Osteocyte (in vitro differentiated cells): ENCODE measurements at regions not wholly inside any gene's neighbourhood (a gene's known extent, or its start where the extent isn't known, plus 50 kb on each side); places are given as distances from the start of the nearest gene placed in this dataset.

Experiments used
- DNase-seq: peaks from one replicate; pipeline ENCODE4 v3.0.0; 2021; ENCODE audit warnings: mixed read lengths; ENCODE audit not compliant: unreplicated experiment; ENCODE audit errors: extremely low spot score
- H3K27ac Mint-ChIP-seq: one replicate; pipeline ENCODE4 v1.8.0; 2021; ENCODE audit warnings: mild to moderate bottlenecking, mixed read lengths; ENCODE audit not compliant: unreplicated experiment
- H3K27me3 Mint-ChIP-seq: one replicate; pipeline ENCODE4 v1.8.0; 2021; ENCODE audit warnings: mixed read lengths; ENCODE audit not compliant: unreplicated experiment
- H3K36me3 Mint-ChIP-seq: one replicate; pipeline ENCODE4 v1.8.0; 2021; ENCODE audit warnings: mixed read lengths; ENCODE audit not compliant: unreplicated experiment
- H3K4me1 Mint-ChIP-seq: one replicate; pipeline ENCODE4 v1.8.0; 2021; ENCODE audit warnings: mixed read lengths; ENCODE audit not compliant: unreplicated experiment
- H3K4me3 Mint-ChIP-seq: one replicate; pipeline ENCODE4 v1.8.0; 2021; ENCODE audit warnings: mild to moderate bottlenecking, moderate library complexity, mixed read lengths; ENCODE audit not compliant: unreplicated experiment
- H3K9me3 Mint-ChIP-seq: one replicate; pipeline ENCODE4 v1.8.0; 2021; ENCODE audit warnings: mixed read lengths; ENCODE audit not compliant: unreplicated experiment
- TF ChIP-seq, protein P1 (sequence below): fragments of 200-600 bp; sonication (generic); IDR thresholded peaks from 2 replicates; pipeline ENCODE4 v1.5.0; 2021; ENCODE audit warnings: antibody characterized with exemption, mild to moderate bottlenecking, moderate library complexity

DNA sequence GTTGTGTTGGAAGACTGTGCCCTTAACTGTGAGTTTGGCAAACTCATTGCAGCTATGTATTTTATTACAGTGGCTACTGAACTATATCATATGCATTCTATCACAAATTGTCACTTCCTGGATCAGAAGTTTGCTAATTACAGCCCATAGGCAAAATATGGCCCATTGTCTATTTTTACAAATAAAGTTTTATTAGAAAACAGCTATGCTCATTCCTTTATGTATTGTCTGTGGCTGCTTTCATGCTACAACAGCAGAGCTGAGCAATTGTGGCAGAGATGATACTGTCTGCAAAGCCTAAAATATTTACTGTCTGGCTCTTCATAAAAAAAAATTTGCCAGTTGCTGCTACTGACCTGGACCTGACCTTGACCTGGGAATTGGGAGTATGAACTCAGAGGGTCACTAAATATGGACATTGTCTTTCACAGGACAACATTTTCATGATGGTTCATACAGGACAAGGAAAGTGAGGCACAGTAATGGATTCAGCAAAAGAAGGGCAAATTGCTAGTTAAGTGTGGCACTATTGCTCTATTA, 316.9 kb downstream of the ZNF621 start:
- Mint-ChIP-seq H3K27me3 (no peaks in the 10 kb centered on the region), H3K36me3 (no peaks in the 10 kb centered on the region), H3K4me1 (peaks cover 3% of the 10 kb centered on the region), H3K4me3 (no peak overlapping the region), H3K27ac (no peak overlapping the region), H3K9me3 (peaks cover 5% of the 10 kb centered on the region)
- TF ChIP-seq, protein P1, sequence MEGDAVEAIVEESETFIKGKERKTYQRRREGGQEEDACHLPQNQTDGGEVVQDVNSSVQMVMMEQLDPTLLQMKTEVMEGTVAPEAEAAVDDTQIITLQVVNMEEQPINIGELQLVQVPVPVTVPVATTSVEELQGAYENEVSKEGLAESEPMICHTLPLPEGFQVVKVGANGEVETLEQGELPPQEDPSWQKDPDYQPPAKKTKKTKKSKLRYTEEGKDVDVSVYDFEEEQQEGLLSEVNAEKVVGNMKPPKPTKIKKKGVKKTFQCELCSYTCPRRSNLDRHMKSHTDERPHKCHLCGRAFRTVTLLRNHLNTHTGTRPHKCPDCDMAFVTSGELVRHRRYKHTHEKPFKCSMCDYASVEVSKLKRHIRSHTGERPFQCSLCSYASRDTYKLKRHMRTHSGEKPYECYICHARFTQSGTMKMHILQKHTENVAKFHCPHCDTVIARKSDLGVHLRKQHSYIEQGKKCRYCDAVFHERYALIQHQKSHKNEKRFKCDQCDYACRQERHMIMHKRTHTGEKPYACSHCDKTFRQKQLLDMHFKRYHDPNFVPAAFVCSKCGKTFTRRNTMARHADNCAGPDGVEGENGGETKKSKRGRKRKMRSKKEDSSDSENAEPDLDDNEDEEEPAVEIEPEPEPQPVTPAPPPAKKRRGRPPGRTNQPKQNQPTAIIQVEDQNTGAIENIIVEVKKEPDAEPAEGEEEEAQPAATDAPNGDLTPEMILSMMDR = no peak
- DNase-seq = no peak

DNA sequence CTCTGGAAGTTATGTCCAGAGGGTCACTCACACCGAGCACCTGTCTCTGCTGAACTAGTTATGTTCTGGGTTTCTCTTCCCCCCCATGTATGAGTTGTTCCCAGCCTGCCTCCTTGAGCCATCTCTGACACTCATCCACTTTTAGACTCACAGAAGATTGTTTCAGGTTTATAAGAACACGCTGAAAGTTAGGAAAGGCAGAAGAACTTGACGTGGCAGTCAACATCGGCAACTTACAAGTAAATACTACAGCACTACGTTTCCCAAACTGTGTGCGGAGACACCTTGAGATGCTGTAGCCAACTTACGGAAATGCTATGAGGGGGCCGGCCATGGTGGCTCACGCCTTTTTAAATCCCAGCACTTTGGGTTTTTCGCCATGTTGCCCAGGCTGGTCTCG, 318.0 kb downstream of the ZNF621 start:
- peak; percentile 13 for DNase-seq
- peaks cover 7% of the 10 kb centered on the region for H3K4me1 Mint-ChIP-seq
- peaks cover 5% of the 10 kb centered on the region for H3K9me3 Mint-ChIP-seq
- H3K4me3 Mint-ChIP-seq = no peak overlapping the region
- no peaks in the 10 kb centered on the region for H3K27me3 Mint-ChIP-seq
- no peaks in the 10 kb centered on the region for H3K36me3 Mint-ChIP-seq
- TF ChIP-seq, protein P1 = no peak
- no peak overlapping the region for H3K27ac Mint-ChIP-seq

DNA sequence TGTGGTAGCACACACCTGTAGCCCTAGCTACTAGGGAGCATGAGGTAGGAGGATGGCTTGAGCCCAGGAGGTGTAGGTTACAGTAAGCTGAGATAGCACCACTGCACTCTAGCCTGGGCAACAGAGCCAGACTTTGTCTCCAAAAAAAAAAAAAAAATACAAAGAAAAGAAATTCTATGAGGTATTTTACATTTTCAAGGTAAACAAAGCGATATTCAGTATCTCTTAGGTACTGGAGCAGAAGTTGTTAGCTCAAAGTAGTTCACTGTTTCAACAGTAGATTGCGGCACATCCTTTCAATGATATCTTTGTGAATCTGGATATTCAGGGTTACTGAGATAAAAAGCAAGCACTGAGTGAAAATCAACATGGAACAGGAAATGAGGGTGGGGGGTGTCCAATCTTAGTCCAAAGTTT, 318.5 kb downstream of the ZNF621 start:
- Mint-ChIP-seq H3K4me1 (peaks cover 7% of the 10 kb centered on the region), H3K4me3 (no peak overlapping the region)
- TF ChIP-seq, protein P1 = no peak

DNA sequence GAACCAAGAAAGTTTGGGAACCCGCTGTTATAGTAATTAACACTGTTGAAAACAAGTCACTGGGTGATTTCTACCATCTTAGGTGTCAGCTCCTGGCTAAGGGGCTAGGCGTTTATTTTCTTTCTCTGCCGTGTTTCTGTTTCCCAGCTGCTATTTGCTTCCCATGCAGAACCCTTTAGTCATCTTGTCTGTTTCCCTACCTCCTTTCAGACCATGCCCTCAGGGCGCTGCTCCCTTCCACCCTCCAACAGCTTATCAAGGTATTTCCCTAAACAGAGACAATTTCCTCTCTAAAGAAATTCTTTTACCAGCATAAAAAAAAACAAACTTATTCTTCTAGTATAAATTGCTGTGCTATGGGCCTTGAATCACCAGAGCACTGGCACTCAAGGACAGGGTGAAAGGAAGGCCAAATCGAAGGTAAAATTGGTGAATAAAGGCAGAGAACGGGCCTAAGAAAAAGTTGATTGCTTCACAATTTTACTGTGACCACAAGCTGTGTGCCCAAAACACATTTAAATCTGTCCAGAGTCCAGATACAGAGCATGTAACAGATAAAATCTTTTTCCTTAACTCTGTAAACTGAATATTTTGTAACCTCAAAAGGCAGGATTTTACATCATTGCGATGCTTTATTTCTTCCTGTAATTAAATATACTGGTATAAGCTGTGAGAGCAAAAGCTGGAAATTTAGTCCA, 319.2 kb downstream of the ZNF621 start:
- Mint-ChIP-seq H3K27ac (no peak overlapping the region), H3K9me3 (peaks cover 4% of the 10 kb centered on the region), H3K36me3 (no peaks in the 10 kb centered on the region), H3K27me3 (no peaks in the 10 kb centered on the region), H3K4me3 (no peak overlapping the region), H3K4me1 (peaks cover 7% of the 10 kb centered on the region)
- DNase-seq = peak; percentile 36
- TF ChIP-seq, protein P1 = no peak

More for the DNA sequence above, 318.5 kb downstream of the ZNF621 start:
- DNase-seq = no peak
- Mint-ChIP-seq H3K27ac (no peak overlapping the region), H3K27me3 (no peaks in the 10 kb centered on the region), H3K36me3 (no peaks in the 10 kb centered on the region), H3K9me3 (peaks cover 5% of the 10 kb centered on the region)

DNA sequence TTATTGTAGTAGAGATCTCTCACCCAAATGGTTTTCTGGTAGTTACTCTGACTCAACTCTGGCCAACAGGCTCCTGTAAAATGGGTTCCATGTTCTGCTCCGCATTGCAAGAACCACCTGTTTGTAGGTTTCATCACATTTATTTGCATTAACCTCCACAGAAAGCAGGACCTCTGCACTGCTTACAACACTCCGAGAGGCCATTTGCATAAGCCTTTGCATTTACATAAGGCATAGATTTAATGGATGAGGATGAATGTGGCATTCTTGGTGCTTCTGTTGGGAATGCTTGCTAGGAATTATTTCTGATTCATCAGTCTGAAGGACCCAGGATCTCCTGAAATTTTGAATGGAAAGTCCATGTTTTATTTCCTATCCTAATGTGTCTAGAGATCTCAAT, 320.1 kb downstream of the ZNF621 start:
- Mint-ChIP-seq H3K27me3 (no peaks in the 10 kb centered on the region), H3K9me3 (no peaks in the 10 kb centered on the region), H3K4me3 (no peak overlapping the region), H3K36me3 (no peaks in the 10 kb centered on the region), H3K4me1 (peaks cover 7% of the 10 kb centered on the region), H3K27ac (no peak overlapping the region)
- peak; percentile 13 for DNase-seq
- TF ChIP-seq, protein P1 = no peak
